CD4-positive, alpha-beta T cell treated with Interleukin-1 beta for 1 hour (primary cell): ENCODE measurements at regions not wholly inside any gene's neighbourhood (a gene's known extent, or its start where the extent isn't known, plus 50 kb on each side); places are given as distances from the start of the nearest gene placed in this dataset.
"Not testable (repeated sequence)": the region's sequence is repeated elsewhere in the genome, so short reads cannot be mapped to it uniquely, and the experiment has no call there.

ENCODE experiments used
- DNase-seq, 2 donors: peaks; one replicate each; pipeline ENCODE4 v3.0.0-alpha.2; 2020 to 2022

DNA sequence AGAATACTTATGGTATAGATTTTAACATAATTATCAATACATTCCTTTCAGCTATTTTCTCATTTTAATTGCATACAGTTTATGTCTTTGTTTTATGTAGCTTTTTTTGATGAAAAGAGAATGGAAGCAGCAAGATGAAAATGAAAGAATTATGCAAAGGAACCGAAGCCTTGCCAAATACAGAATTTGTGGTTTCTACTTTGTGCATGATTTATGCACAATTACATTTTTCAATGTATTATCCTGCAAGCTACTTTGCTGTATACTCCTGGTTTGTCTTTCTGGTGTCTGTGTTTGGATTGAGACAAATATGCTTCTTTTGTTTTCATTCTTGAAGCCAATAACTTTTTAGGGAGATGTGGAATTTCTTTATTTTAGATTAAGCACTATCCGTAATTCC is 1642.6 kb upstream of the CELF4 start:
- no peak for DNase-seq

GRCh38 chr18:39206398-39207103 is 1641.0 kb upstream of the CELF4 start:
- not testable (repeated sequence) for DNase-seq

DNA sequence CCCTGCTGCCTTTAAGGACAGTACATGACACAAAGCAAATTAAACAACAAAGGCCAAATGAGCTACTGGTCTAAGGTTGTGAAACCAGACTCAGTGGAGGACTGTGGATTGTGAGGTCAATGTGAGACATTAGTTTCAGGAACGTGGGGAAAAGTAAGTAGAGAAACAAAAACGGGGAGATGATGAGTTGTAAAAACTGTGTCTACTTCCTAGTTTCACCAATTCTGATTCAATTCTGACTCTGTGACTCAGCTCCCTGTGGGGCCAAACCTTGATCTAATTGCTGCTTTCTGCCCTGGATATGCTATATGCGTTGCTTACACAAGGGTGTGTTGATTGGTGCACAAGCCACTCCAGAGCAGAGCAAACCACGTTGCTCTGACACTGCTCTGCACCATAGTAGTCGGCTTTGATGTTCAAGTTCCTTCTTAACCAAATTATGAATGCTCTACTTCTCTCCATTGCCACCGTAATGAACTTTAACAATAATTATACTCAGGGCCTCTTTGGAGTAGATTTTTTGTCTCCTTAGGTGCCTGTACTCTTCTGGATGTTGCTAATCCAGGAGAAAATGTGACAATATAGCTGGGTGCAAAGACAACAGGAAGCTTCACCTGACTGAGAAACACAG is 1640.1 kb upstream of the CELF4 start:
- DNase-seq, result no peak

- no peak for DNase-seq
Measured at GRCh38 chr18:39200153-39200552, 1634.6 kb upstream of the CELF4 start.

DNA sequence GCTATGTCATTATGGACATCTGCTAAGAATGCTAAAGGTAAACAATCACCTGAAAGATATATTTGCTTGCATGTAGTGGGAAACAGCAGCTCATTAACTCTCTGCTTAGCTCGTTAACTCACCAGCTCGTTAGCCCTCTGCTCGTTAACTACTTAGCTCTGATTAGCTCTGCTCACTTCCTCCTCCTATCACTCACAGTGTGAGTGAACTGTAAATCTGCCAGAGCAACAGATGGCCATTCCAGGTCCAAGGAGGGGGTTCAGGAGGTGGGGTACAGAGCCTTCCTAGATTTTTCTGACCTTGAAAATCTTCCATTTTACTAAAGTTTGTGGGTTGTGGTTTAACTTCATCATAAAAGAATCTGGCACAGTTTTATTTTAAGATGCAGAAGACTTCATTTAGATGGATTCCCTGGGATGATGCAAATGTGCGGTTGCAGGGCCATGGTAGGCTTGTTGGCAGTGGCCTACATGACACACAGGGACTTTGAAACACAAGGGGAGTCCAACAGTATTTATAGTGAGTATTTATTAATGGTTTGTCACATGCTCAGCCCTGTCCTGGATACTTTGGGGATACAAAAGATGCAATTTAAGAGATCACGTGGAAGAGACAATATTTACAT is 1633.7 kb upstream of the CELF4 start:
- DNase-seq, result no peak

GRCh38 chr18:39198376-39198775 is 1632.8 kb upstream of the CELF4 start:
- DNase-seq, result no peak

DNA sequence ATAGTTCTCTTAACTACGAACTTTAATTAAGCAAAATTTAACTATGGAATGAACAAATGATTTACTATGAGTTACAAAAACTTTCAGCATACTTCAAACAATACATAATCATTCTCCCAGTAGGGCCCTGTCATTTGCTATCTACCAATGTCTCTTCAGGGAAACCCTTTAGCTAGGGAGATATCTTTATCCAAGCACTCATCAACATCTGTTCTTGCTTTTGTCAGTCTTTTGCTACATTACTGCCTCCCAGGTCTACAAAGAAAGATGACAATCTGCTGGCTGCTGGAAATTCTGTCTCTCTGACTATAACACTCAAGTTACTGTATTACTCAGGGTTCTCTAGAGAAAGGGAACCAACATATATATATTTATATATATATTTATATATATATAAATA is 1626.3 kb upstream of the CELF4 start:
- no peak for DNase-seq

DNA sequence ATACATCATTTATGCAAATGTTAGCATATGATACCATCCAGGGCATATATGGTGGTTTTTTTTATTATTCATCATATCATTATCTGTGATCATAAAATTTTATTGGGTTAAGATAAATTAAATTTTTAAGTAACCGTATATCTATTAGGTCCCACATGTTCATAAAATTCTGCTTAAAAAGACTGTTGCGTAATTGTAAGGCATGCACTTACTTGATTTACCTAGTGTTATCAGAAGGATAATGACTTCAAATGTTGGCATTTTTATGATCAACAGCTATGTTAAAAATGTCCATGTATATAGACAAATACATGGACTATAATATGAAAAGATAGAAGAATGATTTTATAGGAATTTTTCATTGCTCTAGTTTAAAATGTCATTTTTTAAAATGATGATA is 1625.5 kb upstream of the CELF4 start:
- no peak for DNase-seq

DNA sequence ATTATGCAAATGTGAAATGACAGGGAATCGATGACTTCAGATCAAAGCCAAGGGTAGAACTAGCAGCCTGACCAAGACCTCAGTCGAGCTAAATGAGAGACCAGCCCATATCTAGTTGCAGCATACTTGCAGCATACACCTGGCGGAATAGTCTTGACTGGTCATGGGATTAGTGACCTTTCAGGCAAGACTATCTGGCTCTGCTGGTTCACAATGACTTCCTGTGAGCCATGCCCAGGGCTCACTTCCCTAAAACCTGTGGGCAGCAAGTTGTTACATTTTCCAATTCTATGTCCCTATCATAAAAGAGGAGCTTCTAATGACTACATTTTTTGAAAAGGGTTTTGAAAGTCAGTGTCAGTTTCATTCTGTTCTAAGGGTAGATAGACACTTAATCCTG is 1624.9 kb upstream of the CELF4 start:
- no peak for DNase-seq

GRCh38 chr18:39188278-39188677 is 1622.7 kb upstream of the CELF4 start:
- DNase-seq, result no peak

DNA sequence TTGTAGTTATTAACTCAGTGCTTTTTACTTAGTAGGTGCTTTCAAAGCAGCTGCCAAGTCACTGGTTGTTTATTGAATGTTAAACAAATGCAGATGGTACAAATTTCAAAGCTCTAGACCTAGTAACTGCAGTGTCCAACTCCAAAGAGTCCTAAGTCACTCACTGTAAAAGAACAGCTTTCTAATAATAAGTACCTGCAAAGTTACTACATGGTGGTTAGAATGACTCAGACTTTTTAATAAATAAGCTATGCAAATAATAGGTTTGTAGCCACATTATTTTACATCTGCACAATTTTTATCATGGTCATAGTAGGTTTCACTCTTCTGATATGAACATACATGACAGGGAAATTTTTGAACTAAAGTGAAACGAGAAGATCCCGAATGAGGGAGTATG is 1620.4 kb upstream of the CELF4 start:
- DNase-seq, result no peak

DNA sequence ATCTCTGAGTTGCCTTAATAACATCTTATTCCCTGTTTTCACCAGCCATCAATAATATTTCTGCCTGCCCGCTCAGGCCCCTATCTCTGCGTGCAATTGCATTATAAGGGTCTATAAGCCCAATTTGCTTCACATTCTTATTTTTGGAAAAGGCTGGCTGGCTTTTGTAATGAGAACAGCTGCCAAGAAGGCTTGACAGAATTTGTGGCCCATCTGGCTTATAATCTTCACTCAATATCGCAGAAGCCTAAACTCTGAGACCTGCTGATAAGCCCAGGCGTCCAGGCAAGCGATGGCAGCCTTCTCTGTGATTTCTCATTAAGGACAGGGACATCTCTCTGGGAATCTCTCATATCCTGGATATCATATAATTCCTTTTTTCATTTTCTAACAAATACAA is 1618.6 kb upstream of the CELF4 start:
- DNase-seq, result no peak

GRCh38 chr18:39178166-39178565 is 1612.6 kb upstream of the CELF4 start:
- DNase-seq, result no peak

- DNase-seq, result no peak
Measured at GRCh38 chr18:39172695-39173421, 1607.3 kb upstream of the CELF4 start.

DNA sequence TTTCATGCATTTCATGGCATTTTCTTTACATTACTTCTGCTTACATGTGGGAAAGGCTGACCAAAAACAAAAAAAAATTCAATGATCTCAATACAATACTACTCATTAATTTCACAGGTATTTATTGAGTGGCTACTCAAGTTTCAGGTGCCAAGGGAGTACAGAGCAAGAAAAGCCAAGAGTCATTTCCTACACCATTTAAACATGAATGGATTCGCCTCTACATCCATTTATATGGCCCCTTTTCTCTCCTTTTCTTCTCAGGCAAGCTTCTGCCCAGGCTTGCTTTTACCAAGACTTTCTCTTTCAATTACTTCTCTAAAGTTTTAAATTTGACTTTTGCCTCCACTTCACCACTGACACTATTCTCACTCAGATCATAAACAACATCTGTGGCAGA is 1603.1 kb upstream of the CELF4 start:
- no peak for DNase-seq

DNA sequence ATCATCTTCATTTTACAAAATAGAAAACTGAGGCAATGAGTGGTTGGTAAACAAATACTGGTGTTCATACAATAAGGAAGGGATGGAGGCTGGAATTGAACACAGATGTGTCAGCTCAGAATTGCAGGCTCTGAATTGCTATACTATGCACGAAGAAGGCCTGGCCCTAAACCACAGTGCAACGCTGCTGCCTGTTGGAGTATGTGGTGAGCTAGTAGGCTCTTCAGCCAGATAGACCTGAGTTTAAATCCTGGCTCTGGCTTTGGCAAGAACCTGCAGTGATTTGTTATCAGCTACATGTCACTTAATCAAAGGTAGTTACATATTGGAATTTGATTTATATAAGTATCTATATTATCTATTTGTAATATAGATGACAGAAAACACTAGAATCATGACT is 1602.4 kb upstream of the CELF4 start:
- DNase-seq, result no peak

GRCh38 chr18:39166776-39167175 is 1601.2 kb upstream of the CELF4 start:
- no peak for DNase-seq

DNA sequence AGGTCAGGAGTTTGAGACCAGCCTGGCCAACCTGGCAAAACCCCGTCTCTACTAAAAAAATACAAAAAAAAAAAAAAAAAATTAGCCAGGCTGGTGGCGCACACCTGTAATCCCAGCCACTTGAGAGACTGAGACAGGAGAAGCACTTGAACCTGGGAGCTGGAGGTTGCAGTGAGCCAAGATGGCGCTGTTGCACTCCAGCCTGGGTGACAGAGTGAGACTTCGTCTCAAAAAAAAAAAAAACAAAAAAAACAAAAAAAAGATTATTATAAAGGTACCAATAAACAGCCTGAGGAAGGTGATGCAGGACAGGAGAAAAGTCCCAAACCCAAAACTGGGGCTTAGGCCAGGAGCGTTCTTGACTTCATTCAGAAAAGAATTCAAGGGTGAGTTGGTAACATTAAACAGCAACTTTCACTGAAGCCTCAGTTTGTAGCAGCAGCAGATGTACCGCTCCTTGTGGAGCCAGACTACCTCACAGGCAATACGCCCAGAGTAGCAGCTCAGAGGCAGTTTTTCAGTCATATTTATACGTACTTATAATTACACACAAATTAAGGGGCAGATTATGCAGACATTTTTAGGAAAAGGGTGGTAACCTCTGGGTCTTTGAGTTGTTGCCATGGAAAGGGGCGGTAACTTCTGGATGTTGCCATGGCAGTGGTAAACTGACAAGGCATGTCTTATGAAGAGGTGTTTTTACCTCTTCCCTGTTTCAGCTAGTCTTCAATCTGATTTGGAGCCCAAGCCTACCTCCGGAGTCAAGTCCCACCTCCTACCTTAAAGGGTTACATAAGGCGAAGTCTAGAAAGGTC is 1596.6 kb upstream of the CELF4 start:
- DNase-seq, result no peak

DNA sequence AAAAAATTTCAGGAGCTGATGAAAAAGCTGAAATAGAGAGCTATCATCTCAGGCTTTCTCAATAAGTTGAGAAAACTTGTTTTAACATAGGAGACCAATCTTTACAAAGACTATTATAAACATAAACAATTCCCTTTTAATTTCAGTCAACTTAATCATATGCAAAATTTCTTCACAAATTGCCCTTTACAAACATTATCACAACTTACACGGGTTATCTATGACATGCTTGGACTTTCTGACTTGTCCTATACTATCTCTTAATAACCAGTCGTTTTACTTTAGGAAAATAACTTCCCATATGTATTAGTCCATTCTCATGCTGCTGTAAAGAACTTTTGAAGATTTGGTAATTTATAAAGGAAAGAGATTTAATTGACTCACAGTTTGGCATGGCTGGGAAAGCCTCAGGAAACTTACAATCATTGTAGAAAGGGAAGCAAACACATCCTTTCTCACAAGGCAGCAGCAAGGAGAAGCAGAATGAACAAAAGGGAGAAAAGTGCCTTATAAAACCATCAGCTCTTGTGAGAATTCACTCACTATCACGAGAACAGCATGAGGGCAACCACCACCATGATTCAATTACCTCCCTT is 1583.7 kb upstream of the CELF4 start:
- DNase-seq, result no peak

DNA sequence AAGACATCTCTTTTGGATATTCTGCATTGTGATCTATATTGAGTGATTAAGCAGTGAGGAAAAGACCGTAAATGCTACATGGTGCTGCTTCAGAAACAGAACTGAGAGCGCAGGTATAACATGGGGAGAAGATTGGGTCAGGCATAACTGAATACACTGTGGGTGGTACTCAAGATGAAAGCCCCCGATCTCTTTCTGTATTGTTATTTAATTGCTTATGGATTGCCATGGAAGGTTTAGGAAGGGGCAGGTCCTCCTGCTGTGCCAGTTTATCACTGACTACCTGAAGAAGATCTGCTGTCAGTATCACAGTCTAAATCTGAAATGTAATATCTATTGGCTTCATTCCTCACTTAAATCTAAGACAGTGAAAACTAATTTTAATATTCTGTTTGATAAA is 1568.7 kb upstream of the CELF4 start:
- DNase-seq, result no peak

DNA sequence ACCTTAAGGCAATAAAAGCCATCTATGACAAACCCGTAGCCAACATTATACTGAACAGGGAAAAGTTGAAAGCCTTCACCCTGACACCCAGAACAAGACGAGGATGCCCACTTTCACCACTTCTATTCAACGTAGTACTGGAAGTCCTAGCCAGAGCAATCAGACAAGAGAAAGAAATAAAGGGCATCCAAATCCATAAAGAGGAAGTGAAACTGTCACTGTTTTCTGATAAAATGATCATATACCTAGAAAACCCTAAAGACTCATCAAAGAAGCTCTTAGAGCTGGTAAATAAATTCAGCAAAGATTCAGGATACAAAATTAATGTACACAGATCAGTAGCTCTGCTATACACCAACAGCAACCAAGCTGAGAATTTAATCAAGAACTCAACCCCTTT is 1561.9 kb upstream of the CELF4 start:
- DNase-seq, result not testable (repeated sequence)

DNA sequence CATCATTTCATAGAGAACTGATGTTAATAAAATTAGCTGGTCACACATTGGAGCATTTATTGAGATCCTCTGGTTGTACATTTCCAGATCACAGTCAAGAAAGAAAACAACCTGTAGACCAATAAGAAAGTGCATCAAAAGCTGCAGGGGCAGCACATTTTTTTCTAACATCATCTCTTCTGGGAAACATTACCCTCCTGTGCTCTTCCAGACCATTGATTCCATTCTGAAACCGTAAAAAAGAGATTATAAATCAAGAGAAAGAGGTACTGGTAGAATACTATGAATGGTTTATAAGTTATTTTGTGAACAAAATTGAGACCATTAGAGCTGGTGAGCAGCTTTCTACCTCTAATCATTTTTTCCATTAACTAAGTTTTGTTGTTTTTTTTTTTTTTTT is 1548.2 kb upstream of the CELF4 start:
- DNase-seq, result no peak

- DNase-seq, result no peak
Measured at GRCh38 chr18:39105104-39105503, 1539.5 kb upstream of the CELF4 start.
